ENCODE measurements at regions not wholly inside any gene's neighbourhood (a gene's known extent, or its start where the extent isn't known, plus 50 kb on each side); places are given as distances from the start of the nearest gene placed in this dataset.

GRCh38 chr6:19550380-19550779 lies 286.8 kb upstream of the ID4 start:
- BruUV-seq (replicated peaks) = no TSS peak
- DNase-seq (ENCODE audit: low read depth, low spot score) = no peak
- Histone ChIP-seq H3K9ac (ENCODE audit: control insufficient read depth, insufficient read depth, low read length) (no peak overlapping the region), H3K9me3 (replicated peaks; ENCODE audit: control insufficient read depth, insufficient read depth, low read length) (no peaks in the 10 kb centered on the region), H3K4me1 (ENCODE audit: control insufficient read depth, insufficient read depth, low read length) (no peaks in the 10 kb centered on the region), H2AFZ (ENCODE audit: control insufficient read depth, low read depth, low read length) (no peak overlapping the region), H4K20me1 (ENCODE audit: control insufficient read depth, insufficient read depth) (no peaks in the 10 kb centered on the region), H3K27ac (ENCODE audit: control insufficient read depth, insufficient read depth) (no peak overlapping the region), H3K4me2 (ENCODE audit: control insufficient read depth, insufficient read depth) (no peak overlapping the region), H3K4me3 (no peak overlapping the region), H3K79me2 (ENCODE audit: control insufficient read depth, insufficient read depth, low read length) (no peaks in the 10 kb centered on the region), H3K36me3 (ENCODE audit: control insufficient read depth in 2 of 2, insufficient read depth in 2 of 2, low read length in 1 of 2) (no peaks in the 10 kb centered on the region), H3K27me3 (replicated peaks in 1 of 2; ENCODE audit: control insufficient read depth in 2 of 2, insufficient read depth in 2 of 2, low read length in 1 of 2) (no peaks in the 10 kb centered on the region)
- CTCF ChIA-PET = no interaction called here
- RAD21 ChIA-PET (ENCODE audit: unreplicated experiment) = no interaction called here
- no peak for ATAC-seq
- WGBS (ENCODE audit: insufficient coverage, insufficient replicate concordance, low lambda C conversion rate, missing lambda C conversion rate) = 0% methylated on average over 2 of the region's 2 CpGs
- intact Hi-C loops (cut with micrococcal nuclease; ENCODE audit: unreplicated experiment) (no loop called here), in situ Hi-C loops (cut with MboI) (no loop called here)
- FAIRE-seq = no peak
- SMC1A ChIA-PET (ENCODE audit: uncharacterized antibody, unreplicated experiment) = no interaction called here
- POLR2A ChIA-PET = no interaction called here
- TF ChIP-seq, protein P1, sequence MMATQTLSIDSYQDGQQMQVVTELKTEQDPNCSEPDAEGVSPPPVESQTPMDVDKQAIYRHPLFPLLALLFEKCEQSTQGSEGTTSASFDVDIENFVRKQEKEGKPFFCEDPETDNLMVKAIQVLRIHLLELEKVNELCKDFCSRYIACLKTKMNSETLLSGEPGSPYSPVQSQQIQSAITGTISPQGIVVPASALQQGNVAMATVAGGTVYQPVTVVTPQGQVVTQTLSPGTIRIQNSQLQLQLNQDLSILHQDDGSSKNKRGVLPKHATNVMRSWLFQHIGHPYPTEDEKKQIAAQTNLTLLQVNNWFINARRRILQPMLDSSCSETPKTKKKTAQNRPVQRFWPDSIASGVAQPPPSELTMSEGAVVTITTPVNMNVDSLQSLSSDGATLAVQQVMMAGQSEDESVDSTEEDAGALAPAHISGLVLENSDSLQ (IDR thresholded peaks at IDR 0.05) = no peak

GRCh38 chr6:19551611-19552010 lies 285.6 kb upstream of the ID4 start:
- POLR2A ChIA-PET = no interaction called here
- RAD21 ChIA-PET (ENCODE audit: unreplicated experiment) = no interaction called here
- Histone ChIP-seq H3K27ac (ENCODE audit: control insufficient read depth, insufficient read depth) (no peak overlapping the region), H3K4me2 (ENCODE audit: control insufficient read depth, insufficient read depth) (no peak overlapping the region), H3K79me2 (ENCODE audit: control insufficient read depth, insufficient read depth, low read length) (no peaks in the 10 kb centered on the region), H4K20me1 (ENCODE audit: control insufficient read depth, insufficient read depth) (no peaks in the 10 kb centered on the region), H3K9me3 (replicated peaks; ENCODE audit: control insufficient read depth, insufficient read depth, low read length) (no peaks in the 10 kb centered on the region), H2AFZ (ENCODE audit: control insufficient read depth, low read depth, low read length) (no peak overlapping the region), H3K4me3 (no peak overlapping the region), H3K36me3 (ENCODE audit: control insufficient read depth in 2 of 2, insufficient read depth in 2 of 2, low read length in 1 of 2) (no peaks in the 10 kb centered on the region), H3K27me3 (replicated peaks in 1 of 2; ENCODE audit: control insufficient read depth in 2 of 2, insufficient read depth in 2 of 2, low read length in 1 of 2) (no peaks in the 10 kb centered on the region), H3K4me1 (ENCODE audit: control insufficient read depth, insufficient read depth, low read length) (no peaks in the 10 kb centered on the region), H3K9ac (ENCODE audit: control insufficient read depth, insufficient read depth, low read length) (no peak overlapping the region)
- in situ Hi-C loops (cut with MboI) (no loop called here), intact Hi-C loops (cut with micrococcal nuclease; ENCODE audit: unreplicated experiment) (no loop called here)
- SMC1A ChIA-PET (ENCODE audit: uncharacterized antibody, unreplicated experiment) = interaction anchor here (0.6 kb wide), 1 partner anchor 9 kb away, joined by 3 read pairs; no protein-coding TSS in a partner anchor
- 53% methylated on average over 4 of the region's 4 CpGs for WGBS (ENCODE audit: insufficient coverage, insufficient replicate concordance, low lambda C conversion rate, missing lambda C conversion rate)
- ATAC-seq = no peak
- no TSS peak for BruUV-seq (replicated peaks)
- no peak for DNase-seq (ENCODE audit: low read depth, low spot score)
- FAIRE-seq = no peak
- CTCF ChIA-PET = no interaction called here
- TF ChIP-seq CREM (IDR thresholded peaks at IDR 0.05; ENCODE audit: low read depth) (no peak), RELA (IDR thresholded peaks at IDR 0.05; ENCODE audit: borderline replicate concordance, partially characterized antibody) (no peak), RELB (IDR thresholded peaks at IDR 0.05; ENCODE audit: low read depth) (no peak), CEBPZ (IDR thresholded peaks at IDR 0.05; ENCODE audit: low read depth, low read length) (no peak), ZNF622 (IDR thresholded peaks at IDR 0.05) (no peak), ATF7 (IDR thresholded peaks at IDR 0.05; ENCODE audit: low read depth) (no peak)
- TF ChIP-seq, protein P2, sequence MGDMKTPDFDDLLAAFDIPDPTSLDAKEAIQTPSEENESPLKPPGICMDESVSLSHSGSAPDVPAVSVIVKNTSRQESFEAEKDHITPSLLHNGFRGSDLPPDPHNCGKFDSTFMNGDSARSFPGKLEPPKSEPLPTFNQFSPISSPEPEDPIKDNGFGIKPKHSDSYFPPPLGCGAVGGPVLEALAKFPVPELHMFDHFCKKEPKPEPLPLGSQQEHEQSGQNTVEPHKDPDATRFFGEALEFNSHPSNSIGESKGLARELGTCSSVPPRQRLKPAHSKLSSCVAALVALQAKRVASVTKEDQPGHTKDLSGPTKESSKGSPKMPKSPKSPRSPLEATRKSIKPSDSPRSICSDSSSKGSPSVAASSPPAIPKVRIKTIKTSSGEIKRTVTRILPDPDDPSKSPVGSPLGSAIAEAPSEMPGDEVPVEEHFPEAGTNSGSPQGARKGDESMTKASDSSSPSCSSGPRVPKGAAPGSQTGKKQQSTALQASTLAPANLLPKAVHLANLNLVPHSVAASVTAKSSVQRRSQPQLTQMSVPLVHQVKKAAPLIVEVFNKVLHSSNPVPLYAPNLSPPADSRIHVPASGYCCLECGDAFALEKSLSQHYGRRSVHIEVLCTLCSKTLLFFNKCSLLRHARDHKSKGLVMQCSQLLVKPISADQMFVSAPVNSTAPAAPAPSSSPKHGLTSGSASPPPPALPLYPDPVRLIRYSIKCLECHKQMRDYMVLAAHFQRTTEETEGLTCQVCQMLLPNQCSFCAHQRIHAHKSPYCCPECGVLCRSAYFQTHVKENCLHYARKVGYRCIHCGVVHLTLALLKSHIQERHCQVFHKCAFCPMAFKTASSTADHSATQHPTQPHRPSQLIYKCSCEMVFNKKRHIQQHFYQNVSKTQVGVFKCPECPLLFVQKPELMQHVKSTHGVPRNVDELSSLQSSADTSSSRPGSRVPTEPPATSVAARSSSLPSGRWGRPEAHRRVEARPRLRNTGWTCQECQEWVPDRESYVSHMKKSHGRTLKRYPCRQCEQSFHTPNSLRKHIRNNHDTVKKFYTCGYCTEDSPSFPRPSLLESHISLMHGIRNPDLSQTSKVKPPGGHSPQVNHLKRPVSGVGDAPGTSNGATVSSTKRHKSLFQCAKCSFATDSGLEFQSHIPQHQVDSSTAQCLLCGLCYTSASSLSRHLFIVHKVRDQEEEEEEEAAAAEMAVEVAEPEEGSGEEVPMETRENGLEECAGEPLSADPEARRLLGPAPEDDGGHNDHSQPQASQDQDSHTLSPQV (IDR thresholded peaks at IDR 0.05) = no peak

Measured in GM12878 (cell line).